Thyroid gland (tissue), 4 donors: ENCODE measurements at regions not wholly inside any gene's neighbourhood (a gene's known extent, or its start where the extent isn't known, plus 50 kb on each side); places are given as distances from the start of the nearest gene placed in this dataset.

Source experiments
- DNase-seq, 2 donors: peaks; one replicate each; pipeline ENCODE4 v3.0.0-alpha.2; 2019
- H3K27ac ChIP-seq, 3 donors: fragments of 200-600 bp; sonication (generic); 1 replicate in 2 of 3; 2 replicates in 1 of 3; pipeline ENCODE4 v1.5.1; 2016 to 2019; ENCODE audit warnings: mild to moderate bottlenecking in 1 of 3, moderate library complexity in 1 of 3
- H3K27me3 ChIP-seq: fragments of 200-600 bp; sonication (generic); one replicate; pipeline ENCODE4 v1.5.1; 2019
- H3K36me3 ChIP-seq, 2 donors: fragments of 200-600 bp; sonication (generic); one replicate each; pipeline ENCODE4 v1.5.1; 2016 to 2019
- H3K4me1 ChIP-seq, 2 donors: fragments of 200-600 bp; sonication (generic); one replicate each; pipeline ENCODE4 v1.5.1; 2017 to 2019
- H3K4me3 ChIP-seq, 3 donors: fragments of 200-600 bp; sonication (generic); replicated peaks in 1 of 3; 1 replicate in 2 of 3; 2 replicates in 1 of 3; pipeline ENCODE4 v1.5.1; 2016; ENCODE audit warnings: mild to moderate bottlenecking in 1 of 3
- H3K9me3 ChIP-seq: fragments of 200-600 bp; sonication (generic); one replicate; pipeline ENCODE4 v1.5.1; 2017
- CTCF ChIP-seq, 6 experiments: fragments of 200-600 bp in 3 of 6; fragments of 450-650 bp in 3 of 6; sonication (generic) in 3 of 6; IDR thresholded peaks; one replicate each; pipeline ENCODE4 v1.5.1; 2016 to 2019; ENCODE audit warnings: antibody characterized with exemption in 6 of 6, mild to moderate bottlenecking in 2 of 6, inconsistent platforms in 1 of 6, moderate library complexity in 1 of 6
- POLR2A ChIP-seq, 2 donors: fragments of 450-650 bp; IDR thresholded peaks; one replicate each; pipeline ENCODE4 v1.6.1; 2017; ENCODE audit warnings: antibody characterized with exemption in 2 of 2, mild to moderate bottlenecking in 2 of 2, moderate library complexity in 1 of 2
- WGBS, 2 donors: methylation state at CpG; one replicate each; pipeline ENCODE4 v1.1.5; 2017; 5-methylcytosine and 5-hydroxymethylcytosine counted together
- intact Hi-C: fragments of 100-400 bp; cut with DNase I; formaldehyde crosslinking; loops from one replicate; pipeline ENCODE4 v1.15.1; 2023

GRCh38 chr1:175817445-175817844 is 74.0 kb upstream of the TNR start:
- intact Hi-C loops: no loop called here
- Histone ChIP-seq H3K9me3 (no peaks in the 10 kb centered on the region), H3K4me3 (no peak overlapping the region), H3K27ac (no peak overlapping the region), H3K27me3 (no peaks in the 10 kb centered on the region), H3K4me1 (no peaks in the 10 kb centered on the region), H3K36me3 (no peaks in the 10 kb centered on the region)
- no peak for DNase-seq
- WGBS, 2 donors: 74% methylated on average over 2 of the region's 2 CpGs
- TF ChIP-seq POLR2A (IDR thresholded peaks at IDR 0.05): no peak
- TF ChIP-seq CTCF (IDR thresholded peaks at IDR 0.05): no peak

- H3K4me1 ChIP-seq: no peaks in the 10 kb centered on the region
- TF ChIP-seq CTCF (IDR thresholded peaks at IDR 0.05): no peak
- no peak for TF ChIP-seq POLR2A (IDR thresholded peaks at IDR 0.05)
- WGBS, 2 donors: 46 to 71% methylated on average over 3 of the region's 3 CpGs
- no peak overlapping the region for H3K4me3 ChIP-seq
- H3K27me3 ChIP-seq: no peaks in the 10 kb centered on the region
- DNase-seq: no peak
- H3K36me3 ChIP-seq: no peaks in the 10 kb centered on the region
- intact Hi-C loops: no loop called here
- no peaks in the 10 kb centered on the region for H3K9me3 ChIP-seq
- H3K27ac ChIP-seq: no peak overlapping the region
These were observed 71.5 kb upstream of the TNR start for GRCh38 chr1:175814885-175815284.

- Histone ChIP-seq H3K27ac (no peak overlapping the region), H3K36me3 (no peaks in the 10 kb centered on the region), H3K4me1 (no peaks in the 10 kb centered on the region), H3K4me3 (no peak overlapping the region), H3K9me3 (no peaks in the 10 kb centered on the region), H3K27me3 (no peaks in the 10 kb centered on the region)
- DNase-seq: no peak
- intact Hi-C loops: no loop called here
- 78 to 82% methylated on average over 2 of the region's 2 CpGs for WGBS, 2 donors
- TF ChIP-seq POLR2A (IDR thresholded peaks at IDR 0.05) (no peak), CTCF (IDR thresholded peaks at IDR 0.05) (no peak)
These were observed 69.5 kb upstream of the TNR start for GRCh38 chr1:175812936-175813335.

- TF ChIP-seq CTCF (IDR thresholded peaks at IDR 0.05) (no peak), POLR2A (IDR thresholded peaks at IDR 0.05) (no peak)
- no peak for DNase-seq
- H3K9me3 ChIP-seq: no peaks in the 10 kb centered on the region
- H3K36me3 ChIP-seq: no peaks in the 10 kb centered on the region
- H3K27me3 ChIP-seq: no peaks in the 10 kb centered on the region
- WGBS, 2 donors: 77 to 100% methylated on average over 2 of the region's 2 CpGs
- no peak overlapping the region for H3K27ac ChIP-seq
- intact Hi-C loops: no loop called here
- H3K4me3 ChIP-seq: no peak overlapping the region
- no peaks in the 10 kb centered on the region for H3K4me1 ChIP-seq
These were observed 66.9 kb upstream of the TNR start for GRCh38 chr1:175810305-175810704.

GRCh38 chr1:175808999-175809398 is 65.6 kb upstream of the TNR start:
- no peaks in the 10 kb centered on the region for H3K4me1 ChIP-seq

More at GRCh38 chr1:175808999-175809398, 65.6 kb upstream of the TNR start:
- intact Hi-C loops: no loop called here
- no peak for DNase-seq
- H3K36me3 ChIP-seq: no peaks in the 10 kb centered on the region
- no peak overlapping the region for H3K4me3 ChIP-seq
- H3K27ac ChIP-seq: no peak overlapping the region
- no peaks in the 10 kb centered on the region for H3K9me3 ChIP-seq
- H3K27me3 ChIP-seq: no peaks in the 10 kb centered on the region
- TF ChIP-seq POLR2A (IDR thresholded peaks at IDR 0.05) (no peak), CTCF (IDR thresholded peaks at IDR 0.05) (no peak)
